GM19467 (cell line): ENCODE measurements at regions not wholly inside any gene's neighbourhood (a gene's known extent, or its start where the extent isn't known, plus 50 kb on each side); places are given as distances from the start of the nearest gene placed in this dataset.
"Not testable (repeated sequence)": the region's sequence is repeated elsewhere in the genome, so short reads cannot be mapped to it uniquely, and the experiment has no call there.

ENCODE experiments used
- ATAC-seq: cut with Tn5 transposase; IDR thresholded peaks from one replicate; pipeline ENCODE4 v1.9.1; 2021; ENCODE audit warnings: mild to moderate bottlenecking, moderate library complexity; ENCODE audit not compliant: unreplicated experiment

DNA sequence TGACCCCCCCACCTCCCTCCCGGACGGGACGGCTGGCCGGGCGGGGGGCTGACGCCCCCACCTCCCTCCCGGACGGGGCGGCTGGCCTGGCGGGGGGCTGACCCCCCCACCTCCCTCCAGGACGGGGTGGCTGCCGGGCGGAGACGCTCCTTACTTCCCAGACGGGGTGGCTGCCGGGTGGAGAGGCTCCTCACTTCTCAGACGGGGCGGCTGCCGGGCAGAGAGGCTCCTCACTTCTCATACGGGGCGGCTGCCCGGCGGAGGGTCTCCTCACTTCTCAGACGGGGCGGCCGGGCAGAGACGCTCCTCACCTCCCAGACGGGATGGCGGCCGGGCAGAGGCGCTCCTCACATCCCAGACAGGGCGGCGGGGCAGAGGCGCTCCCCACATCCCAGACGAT is 84.7 kb downstream of the OR2B2 start:
- ATAC-seq: not testable (repeated sequence)

DNA sequence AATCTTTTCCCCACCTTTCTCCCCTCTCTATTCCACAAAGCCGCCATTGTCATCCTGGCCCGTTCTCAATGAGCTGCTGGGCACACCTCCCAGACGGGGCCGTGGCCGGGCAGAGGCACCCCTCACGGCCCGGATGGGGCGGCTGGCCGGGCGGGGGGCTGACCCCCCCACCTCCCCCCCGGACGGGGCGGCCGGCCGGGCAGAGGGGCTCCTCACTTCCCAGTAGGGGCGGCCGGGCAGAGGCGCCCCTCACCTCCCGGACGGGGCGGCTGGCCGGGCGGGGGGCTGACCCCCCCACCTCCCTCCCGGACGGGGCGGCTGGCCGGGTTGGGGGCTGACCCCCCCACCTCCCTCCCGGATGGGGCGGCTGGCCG is 85.6 kb downstream of the OR2B2 start:
- not testable (repeated sequence) for ATAC-seq

DNA sequence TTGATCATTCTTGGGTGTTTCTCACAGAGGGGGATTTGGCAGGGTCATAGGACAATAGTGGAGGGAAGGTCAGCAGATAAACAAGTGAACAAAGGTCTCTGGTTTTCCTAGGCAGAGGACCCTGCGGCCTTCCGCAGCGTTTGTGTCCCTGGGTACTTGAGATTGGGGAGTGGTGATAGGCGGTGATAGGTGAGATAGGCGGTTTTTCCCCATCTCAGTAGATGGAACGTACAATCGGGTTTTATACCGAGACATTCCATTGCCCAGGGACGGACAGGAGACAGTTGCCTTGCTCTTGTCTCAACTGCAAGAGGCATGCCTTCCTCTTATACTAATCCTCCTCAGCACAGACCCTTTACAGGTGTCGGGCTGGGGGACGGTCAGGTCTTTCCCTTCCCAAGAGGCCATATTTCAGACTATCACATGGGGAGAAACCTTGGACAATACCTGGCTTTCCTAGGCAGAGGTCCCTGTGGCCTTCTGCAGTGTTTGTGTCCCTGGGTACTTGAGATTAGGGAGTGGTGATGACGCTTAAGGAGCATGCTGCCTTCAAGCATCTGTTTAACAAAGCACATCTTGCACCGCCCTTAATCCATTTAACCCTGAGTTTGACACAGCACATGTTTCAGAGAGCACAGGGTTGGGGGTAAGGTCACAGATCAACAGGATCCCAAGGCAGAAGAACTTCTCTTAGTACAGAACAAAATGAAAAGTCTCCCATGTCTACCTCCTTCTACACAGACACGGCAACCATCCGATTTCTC is 86.2 kb downstream of the OR2B2 start:
- not testable (repeated sequence) for ATAC-seq

DNA sequence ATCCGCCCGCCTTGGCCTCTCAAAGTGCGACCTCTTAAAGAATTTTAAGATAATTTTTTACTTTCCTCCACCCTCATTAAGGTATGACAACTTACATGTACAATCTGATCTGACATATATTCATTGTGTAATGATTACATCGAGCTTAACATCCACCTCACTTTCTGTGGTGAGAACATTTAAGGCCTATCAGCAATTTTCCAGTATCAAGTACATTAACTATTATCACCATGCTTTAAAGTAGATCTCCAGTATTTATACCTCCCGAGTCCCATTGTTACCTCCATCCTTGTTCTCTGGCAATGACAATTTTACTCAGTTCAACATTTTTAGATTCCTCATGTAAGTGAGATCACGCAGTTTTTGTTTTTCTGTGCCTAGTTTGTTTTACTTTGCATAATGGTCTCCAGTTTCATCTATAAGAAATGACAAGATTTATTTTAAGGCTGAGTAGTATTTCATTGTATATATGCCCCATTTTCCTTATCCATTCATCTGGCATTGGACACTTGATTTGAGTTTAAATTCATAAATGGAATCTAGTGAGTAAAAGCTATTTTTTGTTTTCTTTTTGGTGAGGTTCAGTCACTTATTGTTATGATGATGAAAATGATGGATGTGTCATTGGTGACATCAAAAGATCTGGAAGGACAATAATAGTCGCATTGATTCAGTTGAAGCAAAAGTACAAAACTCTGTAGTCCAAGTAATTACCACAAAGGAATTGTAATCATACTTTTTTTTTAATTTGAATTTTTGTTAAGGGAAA is 87.0 kb downstream of the OR2B2 start:
- ATAC-seq: no peak

DNA sequence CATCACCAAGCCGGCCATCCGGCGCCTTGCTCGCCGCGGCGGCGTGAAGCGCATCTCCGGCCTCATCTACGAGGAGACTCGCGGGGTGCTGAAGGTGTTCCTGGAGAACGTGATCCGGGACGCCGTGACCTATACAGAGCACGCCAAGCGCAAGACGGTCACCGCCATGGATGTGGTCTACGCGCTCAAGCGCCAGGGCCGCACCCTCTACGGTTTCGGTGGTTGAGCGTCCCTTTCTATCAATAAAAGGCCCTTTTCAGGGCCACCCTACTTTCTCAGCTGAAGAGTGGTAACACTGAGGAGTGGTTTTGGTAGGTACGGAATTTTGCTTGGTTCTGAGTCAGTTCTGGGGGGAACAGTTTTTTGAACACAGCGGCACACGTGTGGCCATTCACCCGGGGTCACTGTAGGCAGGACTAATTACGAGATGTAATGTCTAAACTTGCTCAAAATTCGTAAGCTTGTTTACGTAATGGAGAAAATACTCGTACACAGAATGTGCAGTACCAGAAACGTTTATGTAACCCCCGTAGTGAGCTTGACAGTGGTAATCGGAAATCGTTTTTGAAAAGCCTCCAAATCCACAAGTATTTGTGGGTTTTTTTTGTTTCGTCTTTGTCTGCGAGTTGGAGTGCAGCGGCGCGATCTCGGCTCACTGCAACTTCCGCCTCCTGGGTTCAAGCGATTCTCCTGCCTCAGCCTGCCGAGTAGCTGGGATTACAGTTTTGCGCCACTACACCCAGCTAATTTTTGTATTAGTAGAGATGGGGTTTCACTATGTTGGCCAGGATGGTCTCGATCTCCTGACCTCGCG is 87.8 kb downstream of the OR2B2 start:
- peak; percentile 68 for ATAC-seq

DNA sequence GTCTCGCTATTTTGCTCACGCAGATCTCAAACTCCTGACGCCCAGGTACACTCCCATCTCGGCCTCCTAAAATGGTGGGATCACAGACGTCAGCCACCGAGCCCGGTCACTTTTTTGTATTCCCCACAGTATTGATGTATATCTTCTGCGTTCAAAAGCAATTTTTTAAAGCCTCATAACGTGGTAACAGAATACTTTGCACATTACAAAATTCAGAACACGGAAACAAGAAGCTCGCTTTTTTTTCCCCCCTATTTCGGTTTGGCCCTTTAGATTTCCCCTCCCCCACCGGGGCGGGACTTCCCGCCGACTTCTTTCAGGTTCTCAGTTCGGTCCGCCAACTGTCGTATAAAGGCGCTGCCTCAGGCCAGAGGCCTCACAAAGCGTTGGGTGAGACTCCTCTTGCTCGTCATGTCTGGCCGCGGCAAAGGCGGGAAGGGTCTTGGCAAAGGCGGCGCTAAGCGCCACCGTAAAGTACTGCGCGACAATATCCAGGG is 88.4 kb downstream of the OR2B2 start:
- peak; percentile 60 for ATAC-seq

DNA sequence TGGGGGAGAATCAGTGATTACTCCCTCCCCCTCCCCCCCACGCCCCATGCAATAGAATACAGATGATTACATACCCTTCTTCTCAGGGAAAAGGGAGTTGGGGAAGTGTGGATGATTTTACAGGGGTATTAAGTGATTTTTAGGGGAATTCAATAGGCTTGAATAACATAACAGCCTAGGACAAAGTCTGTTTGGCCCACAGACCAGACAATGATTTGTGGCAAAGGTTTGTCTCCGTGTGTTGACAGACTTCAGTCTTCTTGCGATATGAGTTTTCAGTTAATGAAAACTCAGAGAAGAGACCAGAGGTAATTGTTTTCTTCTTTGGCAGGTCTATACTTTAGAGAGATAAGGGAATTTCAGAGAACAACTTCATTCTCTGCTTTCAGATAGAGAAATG is 95.3 kb downstream of the OR2B2 start:
- no peak for ATAC-seq

DNA sequence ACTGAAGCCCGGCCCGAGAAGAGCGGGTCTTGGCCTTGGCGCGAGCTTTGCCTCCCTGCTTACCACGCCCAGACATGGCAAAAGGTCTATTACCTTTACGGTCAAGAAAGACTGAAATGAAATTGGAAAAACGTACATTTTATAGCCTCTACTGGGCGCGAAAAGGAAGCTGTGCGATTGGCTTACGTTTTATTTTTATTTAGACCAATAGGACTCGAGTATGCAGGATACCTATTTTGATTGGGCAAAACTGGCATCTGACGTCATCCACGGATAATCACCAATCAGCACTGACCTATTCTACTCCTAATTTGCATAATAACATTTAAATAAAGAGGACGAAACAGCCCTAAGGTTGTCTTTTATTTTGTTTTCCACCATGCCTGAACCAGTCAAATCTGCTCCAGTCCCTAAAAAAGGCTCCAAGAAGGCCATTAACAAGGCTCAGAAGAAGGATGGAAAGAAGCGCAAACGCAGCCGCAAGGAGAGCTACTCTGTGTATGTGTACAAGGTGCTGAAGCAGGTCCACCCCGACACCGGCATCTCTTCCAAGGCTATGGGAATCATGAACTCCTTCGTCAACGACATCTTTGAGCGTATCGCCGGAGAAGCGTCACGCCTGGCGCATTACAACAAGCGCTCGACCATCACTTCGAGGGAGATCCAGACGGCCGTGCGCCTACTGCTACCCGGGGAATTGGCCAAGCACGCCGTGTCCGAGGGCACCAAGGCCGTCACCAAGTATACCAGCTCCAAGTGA is 97.4 kb downstream of the OR2B2 start:
- peak; percentile 44 for ATAC-seq

DNA sequence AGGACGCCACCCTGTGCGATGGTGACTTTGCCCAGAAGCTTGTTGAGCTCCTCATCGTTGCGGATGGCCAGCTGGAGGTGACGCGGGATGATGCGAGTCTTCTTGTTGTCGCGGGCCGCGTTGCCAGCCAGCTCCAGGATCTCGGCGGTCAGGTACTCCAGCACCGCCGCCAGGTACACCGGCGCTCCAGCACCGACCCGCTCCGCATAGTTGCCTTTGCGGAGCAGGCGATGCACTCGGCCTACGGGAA is 97.9 kb downstream of the OR2B2 start:
- ATAC-seq: not testable (repeated sequence)

DNA sequence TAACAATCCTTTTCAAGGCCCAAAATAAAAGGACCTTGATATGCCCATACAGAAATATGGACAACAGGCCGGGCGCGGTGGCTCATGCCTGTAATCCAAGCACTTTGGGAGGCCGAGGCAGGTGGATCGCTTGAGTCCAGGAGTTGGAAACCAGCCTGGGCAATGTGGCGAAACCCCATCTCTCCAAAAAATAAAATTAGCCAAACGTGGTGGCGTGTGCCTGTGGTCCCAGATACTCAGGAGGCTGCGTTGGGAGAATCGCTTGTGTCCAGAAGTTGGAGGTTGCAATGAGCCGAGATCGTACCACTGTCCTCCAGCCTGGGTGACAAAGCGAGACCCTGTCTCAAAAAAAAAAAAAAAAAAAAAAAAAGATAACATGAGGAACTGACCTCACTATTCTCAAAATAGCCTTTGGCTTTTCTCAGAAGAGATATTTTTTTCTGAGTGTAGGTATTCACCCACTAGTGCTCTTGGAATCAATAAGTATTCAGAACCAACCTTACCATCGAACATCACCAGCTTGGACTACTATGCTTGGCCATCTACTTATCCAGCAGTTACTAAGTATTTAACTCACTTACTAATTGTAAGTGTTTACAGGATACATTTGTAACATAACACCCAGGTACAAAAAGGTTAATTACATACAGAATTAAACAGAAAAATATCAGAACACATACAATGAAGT is 99.2 kb downstream of the OR2B2 start:
- ATAC-seq: no peak

DNA sequence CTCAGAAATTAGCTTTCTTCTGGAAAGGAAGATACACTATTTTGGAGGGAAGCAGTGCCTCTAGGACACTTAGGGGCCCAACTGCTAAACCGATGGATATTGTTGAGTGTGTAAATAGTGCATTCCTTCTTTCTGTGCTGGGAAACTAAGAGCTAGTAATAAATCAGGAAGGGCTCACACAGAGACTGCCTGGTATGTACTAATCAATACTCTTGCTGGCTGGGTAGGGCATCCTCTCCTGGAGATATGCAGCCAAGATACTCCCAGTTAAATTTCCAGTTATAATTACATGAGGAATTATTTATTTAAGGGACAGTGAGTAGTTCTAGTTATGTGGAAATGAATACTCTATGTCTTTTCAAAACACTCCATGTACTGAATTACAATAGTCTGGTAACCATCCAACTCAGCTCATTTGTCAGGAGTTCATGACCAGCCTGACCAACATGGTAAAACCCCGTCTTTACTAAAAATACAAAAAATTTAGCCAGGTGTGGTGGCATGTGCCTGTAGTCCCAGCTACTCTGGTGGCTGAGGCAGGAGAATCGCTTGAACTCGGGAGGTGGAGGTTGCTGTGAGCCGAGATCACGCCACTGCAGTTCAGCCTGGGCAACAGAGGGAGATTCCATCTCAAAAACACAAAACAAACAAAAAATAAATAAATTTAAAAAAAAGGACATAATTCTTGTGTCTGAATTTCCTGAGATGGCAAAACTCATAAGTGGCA is 100.0 kb downstream of the OR2B2 start:
- ATAC-seq: no peak

DNA sequence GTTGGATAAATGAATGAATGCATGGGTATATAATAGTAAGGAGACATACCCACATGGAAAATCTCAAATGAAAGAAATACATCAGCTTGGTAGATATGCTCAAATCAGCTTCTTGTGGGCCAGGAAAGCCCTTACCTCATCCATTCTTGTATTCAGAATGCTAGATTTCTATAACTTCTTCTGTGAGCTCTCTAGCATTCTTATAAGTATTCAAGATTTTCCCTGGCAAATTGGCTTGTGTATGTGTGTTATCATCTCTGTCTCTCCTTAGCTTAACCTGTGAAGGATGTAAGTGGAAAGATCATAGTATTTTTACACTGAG is 100.8 kb downstream of the OR2B2 start:
- ATAC-seq: no peak

DNA sequence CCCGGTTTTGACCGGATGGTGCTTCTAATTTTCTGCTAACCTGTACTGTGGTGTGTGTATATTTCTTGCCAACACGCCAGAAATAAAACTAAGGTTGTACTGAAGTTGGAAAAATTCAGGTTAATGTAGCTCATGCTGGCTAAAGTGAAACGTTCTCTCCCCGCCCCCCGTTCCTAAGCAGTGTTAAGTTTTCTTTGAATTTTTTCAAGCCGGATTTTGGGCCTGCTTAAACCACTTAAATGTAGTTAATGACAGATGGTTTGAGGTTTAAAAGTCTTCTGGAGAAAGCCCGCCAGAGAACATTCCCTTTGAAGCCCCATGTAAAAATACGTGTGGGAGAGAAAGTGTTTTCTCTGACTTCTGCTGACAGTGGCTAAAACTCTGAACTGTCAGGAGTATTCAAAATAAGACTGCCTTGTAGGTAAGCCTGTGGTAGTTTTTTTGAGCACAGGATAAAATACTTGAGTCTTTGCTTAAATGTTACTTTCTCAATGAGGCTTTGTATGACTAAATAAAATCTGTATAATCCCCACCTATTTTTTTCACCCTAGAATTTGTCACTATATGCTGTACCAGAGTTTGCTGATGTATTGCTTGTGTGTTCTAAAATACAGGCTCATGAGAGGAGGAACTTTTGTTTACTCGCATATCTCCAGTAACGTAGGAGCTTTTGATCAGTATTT is 101.3 kb downstream of the OR2B2 start:
- ATAC-seq: no peak

DNA sequence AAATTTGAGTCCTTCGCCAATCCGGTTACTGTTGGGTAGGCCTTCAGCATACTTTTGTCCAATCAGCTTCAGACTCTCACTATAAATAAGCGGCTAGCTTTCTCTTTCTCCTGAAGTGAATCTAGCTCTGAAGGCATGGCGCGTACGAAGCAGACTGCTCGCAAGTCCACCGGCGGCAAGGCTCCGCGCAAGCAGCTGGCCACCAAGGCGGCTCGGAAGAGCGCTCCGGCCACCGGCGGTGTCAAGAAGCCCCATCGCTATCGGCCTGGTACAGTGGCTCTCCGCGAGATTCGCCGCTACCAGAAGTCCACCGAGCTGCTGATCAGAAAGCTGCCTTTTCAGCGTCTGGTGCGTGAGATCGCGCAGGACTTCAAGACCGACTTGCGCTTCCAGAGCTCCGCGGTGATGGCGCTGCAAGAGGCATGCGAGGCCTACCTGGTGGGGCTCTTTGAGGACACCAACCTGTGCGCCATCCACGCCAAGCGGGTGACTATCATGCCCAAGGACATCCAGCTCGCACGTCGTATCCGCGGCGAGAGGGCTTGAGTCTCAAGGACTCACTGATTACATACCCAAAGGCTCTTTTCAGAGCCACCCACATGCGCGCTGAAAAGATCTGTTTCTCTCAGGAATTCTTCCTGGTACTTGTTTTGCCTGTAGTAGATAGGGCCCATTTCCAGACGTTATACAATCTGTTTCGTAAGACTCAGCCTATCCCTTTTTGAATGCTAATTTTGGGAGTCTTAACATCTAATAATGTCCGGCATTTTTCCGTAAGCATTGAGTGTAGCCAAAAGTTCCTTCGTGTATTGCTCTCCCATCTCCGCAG is 102.0 kb downstream of the OR2B2 start:
- peak; percentile 30 for ATAC-seq

DNA sequence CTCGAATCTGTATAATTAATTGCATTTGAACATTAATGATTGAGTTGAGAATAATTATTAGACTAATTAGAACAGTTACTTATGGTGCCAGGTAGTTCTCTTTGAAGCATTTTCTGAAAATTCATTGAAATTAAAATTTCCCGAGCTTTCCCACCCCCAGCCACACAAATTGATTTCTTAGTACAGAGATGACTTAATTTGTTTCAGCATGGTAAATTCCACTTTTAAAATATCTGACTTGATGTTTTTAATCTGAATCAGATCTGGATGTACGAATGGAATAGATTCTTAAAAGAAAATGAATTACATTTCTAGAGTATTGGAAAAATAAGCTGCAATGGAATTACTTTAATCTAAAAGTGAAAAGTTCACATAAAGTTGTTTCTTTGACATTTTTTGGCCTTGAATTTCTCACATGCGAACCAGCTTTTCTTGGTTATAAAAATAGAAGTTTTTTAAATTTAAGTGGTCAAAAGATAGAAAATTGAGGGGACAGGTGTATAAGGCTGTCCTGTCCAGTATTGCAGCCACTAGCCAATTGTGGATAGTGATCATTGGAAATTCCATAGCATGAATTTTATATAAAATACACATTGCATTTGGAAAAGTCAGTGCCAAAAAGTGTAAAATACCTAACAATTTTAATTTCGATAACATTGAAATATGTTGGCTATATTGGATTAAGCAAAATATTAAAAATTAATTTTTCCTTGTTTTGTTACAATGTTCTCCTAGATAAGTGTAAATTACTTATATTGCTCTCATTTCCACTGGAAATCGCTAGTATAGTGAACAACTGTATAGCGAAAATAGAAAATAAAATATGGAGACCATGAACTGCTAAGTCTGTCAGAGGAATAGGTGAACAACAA is 102.9 kb downstream of the OR2B2 start:
- ATAC-seq: no peak

DNA sequence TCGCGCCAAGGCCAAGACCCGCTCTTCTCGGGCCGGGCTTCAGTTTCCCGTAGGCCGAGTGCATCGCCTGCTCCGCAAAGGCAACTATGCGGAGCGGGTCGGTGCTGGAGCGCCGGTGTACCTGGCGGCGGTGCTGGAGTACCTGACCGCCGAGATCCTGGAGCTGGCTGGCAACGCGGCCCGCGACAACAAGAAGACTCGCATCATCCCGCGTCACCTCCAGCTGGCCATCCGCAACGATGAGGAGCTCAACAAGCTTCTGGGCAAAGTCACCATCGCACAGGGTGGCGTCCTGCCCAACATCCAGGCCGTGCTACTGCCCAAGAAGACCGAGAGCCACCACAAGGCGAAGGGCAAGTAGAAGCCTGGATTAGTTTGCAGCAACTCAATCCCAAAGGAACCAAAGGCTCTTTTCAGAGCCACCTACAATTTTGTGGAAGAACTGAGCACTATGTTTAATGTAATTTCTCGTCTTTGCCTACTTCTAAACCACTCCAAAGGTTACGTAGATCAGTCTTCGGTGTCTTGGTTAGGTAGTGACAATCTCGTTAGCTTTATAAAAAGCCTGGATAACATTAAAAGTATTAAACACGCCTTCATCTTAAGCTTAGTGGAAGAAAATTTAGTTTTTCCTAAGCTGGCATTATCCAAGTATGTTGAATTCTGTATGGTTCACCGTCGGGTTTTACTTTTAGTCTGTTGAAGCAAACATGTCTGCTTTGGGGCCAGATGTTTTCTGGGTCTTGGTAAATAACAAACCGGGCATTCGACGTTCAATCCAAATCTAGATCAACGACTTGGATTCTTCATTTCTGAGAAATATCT is 103.7 kb downstream of the OR2B2 start:
- peak; percentile 10 for ATAC-seq
